ENCODE measurements at regions not wholly inside any gene's neighbourhood (a gene's known extent, or its start where the extent isn't known, plus 50 kb on each side); places are given as distances from the start of the nearest gene placed in this dataset.

GRCh38 chr11:12315024-12315423 is 62.3 kb upstream of the PARVA start:
- no peak for DNase-seq
- no peak for ATAC-seq (ENCODE audit: poor library complexity)
- intact Hi-C loops (cut with DNase I) = no loop called here

DNA sequence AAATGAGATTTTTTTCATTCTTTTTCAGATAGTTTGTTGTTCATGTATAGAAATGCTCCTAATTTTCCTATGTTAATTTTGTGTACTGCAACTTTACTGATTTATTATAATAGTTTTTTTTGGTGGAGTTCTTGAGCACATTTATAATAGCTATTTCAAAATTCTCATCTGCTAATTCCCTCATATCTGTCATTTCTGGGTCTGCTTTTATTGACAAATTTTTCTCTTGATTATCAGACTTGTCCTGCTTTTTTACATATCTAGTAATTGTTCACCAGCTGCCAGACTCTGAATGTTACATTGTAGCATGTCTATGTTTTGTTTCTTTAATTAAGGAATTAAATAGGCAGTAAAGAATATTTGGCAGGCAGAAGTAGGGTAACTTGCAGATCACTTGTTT is 60.9 kb upstream of the PARVA start:
- intact Hi-C loops (cut with DNase I) = no loop called here
- ATAC-seq (ENCODE audit: poor library complexity) = no peak
- no peak for DNase-seq

DNA sequence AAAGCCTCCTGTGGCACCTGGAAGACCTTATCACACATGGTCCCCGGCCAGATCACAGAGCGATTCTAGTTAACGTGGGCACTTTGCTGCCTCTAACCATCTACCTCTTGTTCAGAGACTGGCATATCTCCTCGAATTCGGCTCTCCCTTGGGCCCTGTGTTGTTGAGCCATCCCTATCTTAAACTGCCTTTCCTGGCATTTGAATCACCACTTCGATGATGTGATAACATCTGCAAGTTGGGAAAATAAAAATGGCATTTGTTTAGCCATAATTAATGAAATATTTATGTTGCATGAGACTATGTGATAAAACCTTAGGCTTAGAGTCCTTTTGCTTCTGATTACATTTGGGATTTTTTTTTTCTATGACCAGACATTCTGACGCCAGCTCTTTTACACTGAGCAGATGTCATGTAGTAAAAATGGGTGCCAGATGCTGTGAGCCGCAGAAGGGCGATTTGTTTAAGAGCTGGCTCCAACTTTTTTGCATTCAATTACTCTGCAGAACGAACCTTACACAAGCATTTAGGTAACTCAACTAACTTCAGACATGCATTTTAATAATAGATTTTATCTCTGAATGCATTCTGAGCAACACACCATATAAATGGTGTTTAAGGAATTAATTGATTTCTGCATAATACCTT is 58.5 kb upstream of the PARVA start:
- DNase-seq (no peak), ATAC-seq (ENCODE audit: poor library complexity) (peak; percentile 61)
- intact Hi-C loops (cut with DNase I) = no loop called here

GRCh38 chr11:12319461-12319951 is 57.9 kb upstream of the PARVA start:
- intact Hi-C loops (cut with DNase I) = no loop called here
- no peak for ATAC-seq (ENCODE audit: poor library complexity)
- DNase-seq = no peak

GRCh38 chr11:12319988-12320387 is 57.4 kb upstream of the PARVA start:
- no peak for ATAC-seq (ENCODE audit: poor library complexity)
- intact Hi-C loops (cut with DNase I) = loop anchor here (10.0 kb wide), 1 partner anchor 345 kb away; no protein-coding TSS in a partner anchor

GRCh38 chr11:12321217-12321937 is 56.0 kb upstream of the PARVA start:
- DNase-seq (no peak), ATAC-seq (ENCODE audit: poor library complexity) (no peak)
- intact Hi-C loops (cut with DNase I) = loop anchor here (10.0 kb wide), 1 partner anchor 343 kb away; no protein-coding TSS in a partner anchor

More at GRCh38 chr11:12319988-12320387, 57.4 kb upstream of the PARVA start:
- DNase-seq = no peak

DNA sequence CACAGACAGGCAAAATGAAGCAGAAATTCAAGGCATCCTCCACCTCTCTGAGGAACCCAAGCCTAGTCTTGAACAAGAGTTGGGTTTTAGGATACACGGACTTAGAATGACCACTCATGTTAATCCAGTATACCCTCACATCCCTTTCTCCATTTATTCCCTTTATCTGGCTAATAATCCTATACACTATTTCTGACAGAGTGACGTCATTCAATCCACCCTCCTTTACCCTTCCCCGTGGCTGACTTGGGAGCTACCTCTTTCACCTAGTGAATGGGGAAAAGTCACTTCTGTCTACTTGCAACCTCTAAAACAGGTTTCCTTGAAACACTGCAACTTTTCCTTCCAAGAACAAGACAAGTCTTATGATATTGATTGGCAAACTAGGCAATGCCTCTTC is 52.8 kb upstream of the PARVA start:
- DNase-seq (no peak), ATAC-seq (ENCODE audit: poor library complexity) (no peak)
- intact Hi-C loops (cut with DNase I) = loop anchor here (10.0 kb wide), 1 partner anchor 340 kb away; no protein-coding TSS in a partner anchor
